ENCODE measurements at regions not wholly inside any gene's neighbourhood (a gene's known extent, or its start where the extent isn't known, plus 50 kb on each side); places are given as distances from the start of the nearest gene placed in this dataset.

DNA sequence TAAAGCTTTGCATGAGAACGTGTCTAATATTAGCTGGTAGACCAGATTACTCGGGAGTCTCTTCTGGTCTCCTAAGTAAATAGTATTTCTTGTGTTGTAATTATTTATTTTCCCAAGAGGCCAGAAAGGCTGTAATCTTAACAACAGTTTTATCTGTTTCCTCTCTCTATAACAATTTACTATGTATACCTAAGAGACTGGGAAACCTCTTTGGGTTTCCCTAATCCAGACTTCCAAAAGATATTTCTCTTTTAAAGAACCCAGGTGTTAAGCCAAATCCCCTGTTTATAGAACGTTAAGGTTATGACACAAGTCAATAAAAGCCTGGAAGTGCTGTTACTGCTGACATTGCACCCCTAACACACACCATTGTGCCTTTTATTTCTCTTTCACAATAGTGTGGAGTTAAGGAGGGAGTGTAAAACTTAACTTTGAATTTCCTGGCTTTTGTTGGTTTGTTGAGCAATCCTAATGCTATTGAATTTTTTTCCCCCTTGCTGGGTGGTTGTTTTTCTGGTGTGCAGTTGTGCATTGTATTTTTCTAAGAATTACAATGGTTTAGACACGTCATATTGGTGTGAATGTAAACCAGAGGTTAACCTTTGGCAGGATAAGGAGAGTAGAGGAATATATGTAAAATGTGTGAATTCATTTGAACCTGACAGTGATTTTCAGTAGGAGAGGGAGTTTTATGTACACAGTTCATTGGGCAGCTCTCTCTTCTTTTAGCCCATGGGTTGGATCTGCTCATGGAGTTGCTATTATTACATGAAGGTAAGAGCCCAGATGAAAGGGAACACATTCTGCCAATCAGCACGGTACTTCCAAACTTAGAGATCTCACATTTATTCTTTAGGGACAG is 192.8 kb downstream of the MTX2 start (continued):
- TF ChIP-seq ZNF266 (tag by site-specific recombination; IDR thresholded peaks at IDR 0.05; ENCODE audit: low read depth) = no peak
- TF ChIP-seq, protein P1, sequence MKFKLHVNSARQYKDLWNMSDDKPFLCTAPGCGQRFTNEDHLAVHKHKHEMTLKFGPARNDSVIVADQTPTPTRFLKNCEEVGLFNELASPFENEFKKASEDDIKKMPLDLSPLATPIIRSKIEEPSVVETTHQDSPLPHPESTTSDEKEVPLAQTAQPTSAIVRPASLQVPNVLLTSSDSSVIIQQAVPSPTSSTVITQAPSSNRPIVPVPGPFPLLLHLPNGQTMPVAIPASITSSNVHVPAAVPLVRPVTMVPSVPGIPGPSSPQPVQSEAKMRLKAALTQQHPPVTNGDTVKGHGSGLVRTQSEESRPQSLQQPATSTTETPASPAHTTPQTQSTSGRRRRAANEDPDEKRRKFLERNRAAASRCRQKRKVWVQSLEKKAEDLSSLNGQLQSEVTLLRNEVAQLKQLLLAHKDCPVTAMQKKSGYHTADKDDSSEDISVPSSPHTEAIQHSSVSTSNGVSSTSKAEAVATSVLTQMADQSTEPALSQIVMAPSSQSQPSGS (tag by site-specific recombination; IDR thresholded peaks at IDR 0.05; ENCODE audit: low read depth) = no peak
- TF ChIP-seq ZFP3 (tag by site-specific recombination; IDR thresholded peaks at IDR 0.05; ENCODE audit: low read depth) = no peak
- no peak for TF ChIP-seq ZNF394 (tag by site-specific recombination; IDR thresholded peaks at IDR 0.05; ENCODE audit: borderline replicate concordance)
- TF ChIP-seq GLI2 (tag by site-specific recombination; IDR thresholded peaks at IDR 0.05; ENCODE audit: borderline replicate concordance, low read depth) = no peak
- 0 out of 2 replicates have a peak, but pooled peaks have one; percentile 35 for TF ChIP-seq MZF1 (tag by site-specific recombination; IDR thresholded peaks at IDR 0.05; ENCODE audit: borderline replicate concordance)

DNA sequence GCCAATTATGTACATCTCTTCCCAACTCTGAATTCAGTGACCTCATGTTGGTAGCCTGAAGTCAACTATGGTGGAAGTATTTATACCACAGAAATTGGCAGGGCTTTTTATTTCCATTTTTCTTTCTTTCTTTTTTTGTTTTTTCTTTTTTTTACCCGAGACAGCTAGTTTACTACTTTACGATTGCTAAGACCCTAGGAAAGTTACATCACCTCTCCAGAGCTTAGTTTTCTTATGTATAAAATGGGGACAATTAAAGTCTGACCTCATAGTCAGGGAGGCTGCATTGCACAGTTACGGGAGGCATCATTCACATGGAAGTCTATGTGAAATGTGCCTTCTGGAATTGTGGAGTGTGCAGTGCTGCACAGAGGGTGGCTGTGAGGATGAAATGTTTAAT is 194.3 kb downstream of the MTX2 start:
- ChIA-PET CTCF (interaction anchor here (1.1 to 1.6 kb wide), 5 partner anchors 9 to 336 kb away, joined by 3 to 7 read pairs (median 4); no protein-coding TSS in a partner anchor), POLR2A (no interaction called here)
- H3K27ac ChIP-seq (ENCODE audit: extremely low read depth, low read depth, low read length) = no peak overlapping the region; the same call in 1 of the 2 replicates
- H3K4me3 ChIP-seq (ENCODE audit: low read depth, low read length) = no peak overlapping the region
- H3K4me1 ChIP-seq (ENCODE audit: control insufficient read depth, insufficient read depth, low read length) = peaks cover 8% of the 10 kb centered on the region
- no peaks in the 10 kb centered on the region for H3K36me3 ChIP-seq (ENCODE audit: control insufficient read depth in 2 of 2, insufficient read depth in 1 of 2, low read length in 2 of 2)
- H3K9me3 ChIP-seq (ENCODE audit: control insufficient read depth, insufficient read depth, low read depth, low read length) = no peaks in the 10 kb centered on the region
- TF ChIP-seq HOXC10 (CRISPR knock-in tag; IDR thresholded peaks at IDR 0.05) (no peak), ZNF157 (tag by site-specific recombination; IDR thresholded peaks at IDR 0.05) (no peak), KLF1 (tag by site-specific recombination; IDR thresholded peaks at IDR 0.05) (no peak), ZNF658 (tag by site-specific recombination; IDR thresholded peaks at IDR 0.05) (no peak), ZNF677 (tag by site-specific recombination; IDR thresholded peaks at IDR 0.05) (no peak), SCRT2 (tag by site-specific recombination; IDR thresholded peaks at IDR 0.05) (no peak), ZNF747 (tag by site-specific recombination; IDR thresholded peaks at IDR 0.05) (no peak), ZNF548 (tag by site-specific recombination; IDR thresholded peaks at IDR 0.05) (no peak), ZFP69B (tag by site-specific recombination; IDR thresholded peaks at IDR 0.05) (peak; percentile 52; the same call in 1 of the 2 replicates), ZNF600 (tag by site-specific recombination; IDR thresholded peaks at IDR 0.05) (no peak), ZNF416 (tag by site-specific recombination; IDR thresholded peaks at IDR 0.05) (no peak), GLIS1 (tag by site-specific recombination; IDR thresholded peaks at IDR 0.05) (no peak), ZNF776 (tag by site-specific recombination; IDR thresholded peaks at IDR 0.05; ENCODE audit: borderline replicate concordance) (no peak), ZBTB20 (tag by site-specific recombination; IDR thresholded peaks at IDR 0.05) (no peak), ZNF391 (tag by site-specific recombination; IDR thresholded peaks at IDR 0.05; ENCODE audit: borderline replicate concordance, low read depth) (no peak)
- TF ChIP-seq, protein P2, sequence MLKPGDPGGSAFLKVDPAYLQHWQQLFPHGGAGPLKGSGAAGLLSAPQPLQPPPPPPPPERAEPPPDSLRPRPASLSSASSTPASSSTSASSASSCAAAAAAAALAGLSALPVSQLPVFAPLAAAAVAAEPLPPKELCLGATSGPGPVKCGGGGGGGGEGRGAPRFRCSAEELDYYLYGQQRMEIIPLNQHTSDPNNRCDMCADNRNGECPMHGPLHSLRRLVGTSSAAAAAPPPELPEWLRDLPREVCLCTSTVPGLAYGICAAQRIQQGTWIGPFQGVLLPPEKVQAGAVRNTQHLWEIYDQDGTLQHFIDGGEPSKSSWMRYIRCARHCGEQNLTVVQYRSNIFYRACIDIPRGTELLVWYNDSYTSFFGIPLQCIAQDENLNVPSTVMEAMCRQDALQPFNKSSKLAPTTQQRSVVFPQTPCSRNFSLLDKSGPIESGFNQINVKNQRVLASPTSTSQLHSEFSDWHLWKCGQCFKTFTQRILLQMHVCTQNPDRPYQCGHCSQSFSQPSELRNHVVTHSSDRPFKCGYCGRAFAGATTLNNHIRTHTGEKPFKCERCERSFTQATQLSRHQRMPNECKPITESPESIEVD (tag by site-specific recombination; IDR thresholded peaks at IDR 0.05) = peak; percentile 91
- TF ChIP-seq, protein P3, sequence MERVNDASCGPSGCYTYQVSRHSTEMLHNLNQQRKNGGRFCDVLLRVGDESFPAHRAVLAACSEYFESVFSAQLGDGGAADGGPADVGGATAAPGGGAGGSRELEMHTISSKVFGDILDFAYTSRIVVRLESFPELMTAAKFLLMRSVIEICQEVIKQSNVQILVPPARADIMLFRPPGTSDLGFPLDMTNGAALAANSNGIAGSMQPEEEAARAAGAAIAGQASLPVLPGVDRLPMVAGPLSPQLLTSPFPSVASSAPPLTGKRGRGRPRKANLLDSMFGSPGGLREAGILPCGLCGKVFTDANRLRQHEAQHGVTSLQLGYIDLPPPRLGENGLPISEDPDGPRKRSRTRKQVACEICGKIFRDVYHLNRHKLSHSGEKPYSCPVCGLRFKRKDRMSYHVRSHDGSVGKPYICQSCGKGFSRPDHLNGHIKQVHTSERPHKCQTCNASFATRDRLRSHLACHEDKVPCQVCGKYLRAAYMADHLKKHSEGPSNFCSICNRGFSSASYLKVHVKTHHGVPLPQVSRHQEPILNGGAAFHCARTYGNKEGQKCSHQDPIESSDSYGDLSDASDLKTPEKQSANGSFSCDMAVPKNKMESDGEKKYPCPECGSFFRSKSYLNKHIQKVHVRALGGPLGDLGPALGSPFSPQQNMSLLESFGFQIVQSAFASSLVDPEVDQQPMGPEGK (tag by site-specific recombination; IDR thresholded peaks at IDR 0.05) = no peak
- TF ChIP-seq, protein P4, sequence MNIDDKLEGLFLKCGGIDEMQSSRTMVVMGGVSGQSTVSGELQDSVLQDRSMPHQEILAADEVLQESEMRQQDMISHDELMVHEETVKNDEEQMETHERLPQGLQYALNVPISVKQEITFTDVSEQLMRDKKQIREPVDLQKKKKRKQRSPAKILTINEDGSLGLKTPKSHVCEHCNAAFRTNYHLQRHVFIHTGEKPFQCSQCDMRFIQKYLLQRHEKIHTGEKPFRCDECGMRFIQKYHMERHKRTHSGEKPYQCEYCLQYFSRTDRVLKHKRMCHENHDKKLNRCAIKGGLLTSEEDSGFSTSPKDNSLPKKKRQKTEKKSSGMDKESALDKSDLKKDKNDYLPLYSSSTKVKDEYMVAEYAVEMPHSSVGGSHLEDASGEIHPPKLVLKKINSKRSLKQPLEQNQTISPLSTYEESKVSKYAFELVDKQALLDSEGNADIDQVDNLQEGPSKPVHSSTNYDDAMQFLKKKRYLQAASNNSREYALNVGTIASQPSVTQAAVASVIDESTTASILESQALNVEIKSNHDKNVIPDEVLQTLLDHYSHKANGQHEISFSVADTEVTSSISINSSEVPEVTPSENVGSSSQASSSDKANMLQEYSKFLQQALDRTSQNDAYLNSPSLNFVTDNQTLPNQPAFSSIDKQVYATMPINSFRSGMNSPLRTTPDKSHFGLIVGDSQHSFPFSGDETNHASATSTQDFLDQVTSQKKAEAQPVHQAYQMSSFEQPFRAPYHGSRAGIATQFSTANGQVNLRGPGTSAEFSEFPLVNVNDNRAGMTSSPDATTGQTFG (tag by site-specific recombination; IDR thresholded peaks at IDR 0.05; ENCODE audit: borderline replicate concordance) = no peak
- TF ChIP-seq, protein P1 (tag by site-specific recombination; IDR thresholded peaks at IDR 0.05; ENCODE audit: low read depth) = peak; percentile 77
- TF ChIP-seq, protein P5, sequence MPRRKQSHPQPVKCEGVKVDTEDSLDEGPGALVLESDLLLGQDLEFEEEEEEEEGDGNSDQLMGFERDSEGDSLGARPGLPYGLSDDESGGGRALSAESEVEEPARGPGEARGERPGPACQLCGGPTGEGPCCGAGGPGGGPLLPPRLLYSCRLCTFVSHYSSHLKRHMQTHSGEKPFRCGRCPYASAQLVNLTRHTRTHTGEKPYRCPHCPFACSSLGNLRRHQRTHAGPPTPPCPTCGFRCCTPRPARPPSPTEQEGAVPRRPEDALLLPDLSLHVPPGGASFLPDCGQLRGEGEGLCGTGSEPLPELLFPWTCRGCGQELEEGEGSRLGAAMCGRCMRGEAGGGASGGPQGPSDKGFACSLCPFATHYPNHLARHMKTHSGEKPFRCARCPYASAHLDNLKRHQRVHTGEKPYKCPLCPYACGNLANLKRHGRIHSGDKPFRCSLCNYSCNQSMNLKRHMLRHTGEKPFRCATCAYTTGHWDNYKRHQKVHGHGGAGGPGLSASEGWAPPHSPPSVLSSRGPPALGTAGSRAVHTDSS (tag by site-specific recombination; IDR thresholded peaks at IDR 0.05) = no peak
